Lower leg skin (tissue), 3 donors: ENCODE measurements at regions not wholly inside any gene's neighbourhood (a gene's known extent, or its start where the extent isn't known, plus 50 kb on each side); places are given as distances from the start of the nearest gene placed in this dataset.

Source experiments
- POLR2A ChIP-seq, 2 donors: fragments of 450-650 bp; IDR thresholded peaks; one replicate each; pipeline ENCODE4 v1.6.1; 2016 to 2017; ENCODE audit warnings: antibody characterized with exemption in 2 of 2, mild to moderate bottlenecking in 1 of 2, moderate library complexity in 1 of 2
- TF ChIP-seq, protein P1 (sequence below), 3 donors: fragments of 450-650 bp; IDR thresholded peaks; one replicate each; pipeline ENCODE4 v1.5.1; 2016; ENCODE audit warnings: antibody characterized with exemption in 3 of 3, mild to moderate bottlenecking in 3 of 3, moderate library complexity in 2 of 3

DNA sequence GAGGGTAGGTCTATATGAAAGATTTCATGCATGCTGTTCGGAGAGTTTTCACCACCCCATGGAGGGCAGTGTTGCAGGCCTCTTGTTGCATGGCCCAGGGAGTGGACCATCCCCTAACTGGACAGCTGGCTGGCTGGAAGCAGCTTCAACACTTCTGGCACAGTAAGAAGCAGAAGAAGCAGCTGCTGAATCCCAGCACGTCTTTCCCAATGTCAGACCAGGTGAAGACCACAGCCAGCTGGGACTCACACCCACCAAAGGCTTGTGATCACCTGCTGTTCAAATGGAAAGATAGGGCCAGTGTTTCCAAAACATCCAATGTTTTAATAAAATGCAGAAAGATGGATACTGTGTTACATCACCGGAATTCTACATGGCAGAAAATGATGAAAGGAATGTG lies 1423.6 kb downstream of the AACS start:
- TF ChIP-seq, protein P1, sequence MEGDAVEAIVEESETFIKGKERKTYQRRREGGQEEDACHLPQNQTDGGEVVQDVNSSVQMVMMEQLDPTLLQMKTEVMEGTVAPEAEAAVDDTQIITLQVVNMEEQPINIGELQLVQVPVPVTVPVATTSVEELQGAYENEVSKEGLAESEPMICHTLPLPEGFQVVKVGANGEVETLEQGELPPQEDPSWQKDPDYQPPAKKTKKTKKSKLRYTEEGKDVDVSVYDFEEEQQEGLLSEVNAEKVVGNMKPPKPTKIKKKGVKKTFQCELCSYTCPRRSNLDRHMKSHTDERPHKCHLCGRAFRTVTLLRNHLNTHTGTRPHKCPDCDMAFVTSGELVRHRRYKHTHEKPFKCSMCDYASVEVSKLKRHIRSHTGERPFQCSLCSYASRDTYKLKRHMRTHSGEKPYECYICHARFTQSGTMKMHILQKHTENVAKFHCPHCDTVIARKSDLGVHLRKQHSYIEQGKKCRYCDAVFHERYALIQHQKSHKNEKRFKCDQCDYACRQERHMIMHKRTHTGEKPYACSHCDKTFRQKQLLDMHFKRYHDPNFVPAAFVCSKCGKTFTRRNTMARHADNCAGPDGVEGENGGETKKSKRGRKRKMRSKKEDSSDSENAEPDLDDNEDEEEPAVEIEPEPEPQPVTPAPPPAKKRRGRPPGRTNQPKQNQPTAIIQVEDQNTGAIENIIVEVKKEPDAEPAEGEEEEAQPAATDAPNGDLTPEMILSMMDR (IDR thresholded peaks at IDR 0.05), result no peak
- TF ChIP-seq POLR2A (IDR thresholded peaks at IDR 0.05), result no peak
